ENCODE measurements at regions not wholly inside any gene's neighbourhood (a gene's known extent, or its start where the extent isn't known, plus 50 kb on each side); places are given as distances from the start of the nearest gene placed in this dataset.

GRCh38 chr2:103327966-103328365 lies 566.1 kb downstream of the TMEM182 start:
- TF ChIP-seq, protein P1, sequence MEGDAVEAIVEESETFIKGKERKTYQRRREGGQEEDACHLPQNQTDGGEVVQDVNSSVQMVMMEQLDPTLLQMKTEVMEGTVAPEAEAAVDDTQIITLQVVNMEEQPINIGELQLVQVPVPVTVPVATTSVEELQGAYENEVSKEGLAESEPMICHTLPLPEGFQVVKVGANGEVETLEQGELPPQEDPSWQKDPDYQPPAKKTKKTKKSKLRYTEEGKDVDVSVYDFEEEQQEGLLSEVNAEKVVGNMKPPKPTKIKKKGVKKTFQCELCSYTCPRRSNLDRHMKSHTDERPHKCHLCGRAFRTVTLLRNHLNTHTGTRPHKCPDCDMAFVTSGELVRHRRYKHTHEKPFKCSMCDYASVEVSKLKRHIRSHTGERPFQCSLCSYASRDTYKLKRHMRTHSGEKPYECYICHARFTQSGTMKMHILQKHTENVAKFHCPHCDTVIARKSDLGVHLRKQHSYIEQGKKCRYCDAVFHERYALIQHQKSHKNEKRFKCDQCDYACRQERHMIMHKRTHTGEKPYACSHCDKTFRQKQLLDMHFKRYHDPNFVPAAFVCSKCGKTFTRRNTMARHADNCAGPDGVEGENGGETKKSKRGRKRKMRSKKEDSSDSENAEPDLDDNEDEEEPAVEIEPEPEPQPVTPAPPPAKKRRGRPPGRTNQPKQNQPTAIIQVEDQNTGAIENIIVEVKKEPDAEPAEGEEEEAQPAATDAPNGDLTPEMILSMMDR (IDR thresholded peaks at IDR 0.05; ENCODE audit: low read depth, low read length, missing input control) = no peak
- TF ChIP-seq EGR1 (IDR thresholded peaks at IDR 0.05; ENCODE audit: low read depth in 2 of 2) (no peak), YY1 (IDR thresholded peaks at IDR 0.05) (no peak), JUND (IDR thresholded peaks at IDR 0.05) (no peak), TAF1 (conservative IDR thresholded peaks at IDR 0.05) (no peak), RAD21 (IDR thresholded peaks at IDR 0.05) (no peak), MAX (IDR thresholded peaks at IDR 0.05) (no peak), SP1 (IDR thresholded peaks at IDR 0.05) (no peak), GABPA (IDR thresholded peaks at IDR 0.05 in 1 of 2, conservative IDR thresholded peaks at IDR 0.05 in 1 of 2) (no peak)
- TF ChIP-seq, protein P2, sequence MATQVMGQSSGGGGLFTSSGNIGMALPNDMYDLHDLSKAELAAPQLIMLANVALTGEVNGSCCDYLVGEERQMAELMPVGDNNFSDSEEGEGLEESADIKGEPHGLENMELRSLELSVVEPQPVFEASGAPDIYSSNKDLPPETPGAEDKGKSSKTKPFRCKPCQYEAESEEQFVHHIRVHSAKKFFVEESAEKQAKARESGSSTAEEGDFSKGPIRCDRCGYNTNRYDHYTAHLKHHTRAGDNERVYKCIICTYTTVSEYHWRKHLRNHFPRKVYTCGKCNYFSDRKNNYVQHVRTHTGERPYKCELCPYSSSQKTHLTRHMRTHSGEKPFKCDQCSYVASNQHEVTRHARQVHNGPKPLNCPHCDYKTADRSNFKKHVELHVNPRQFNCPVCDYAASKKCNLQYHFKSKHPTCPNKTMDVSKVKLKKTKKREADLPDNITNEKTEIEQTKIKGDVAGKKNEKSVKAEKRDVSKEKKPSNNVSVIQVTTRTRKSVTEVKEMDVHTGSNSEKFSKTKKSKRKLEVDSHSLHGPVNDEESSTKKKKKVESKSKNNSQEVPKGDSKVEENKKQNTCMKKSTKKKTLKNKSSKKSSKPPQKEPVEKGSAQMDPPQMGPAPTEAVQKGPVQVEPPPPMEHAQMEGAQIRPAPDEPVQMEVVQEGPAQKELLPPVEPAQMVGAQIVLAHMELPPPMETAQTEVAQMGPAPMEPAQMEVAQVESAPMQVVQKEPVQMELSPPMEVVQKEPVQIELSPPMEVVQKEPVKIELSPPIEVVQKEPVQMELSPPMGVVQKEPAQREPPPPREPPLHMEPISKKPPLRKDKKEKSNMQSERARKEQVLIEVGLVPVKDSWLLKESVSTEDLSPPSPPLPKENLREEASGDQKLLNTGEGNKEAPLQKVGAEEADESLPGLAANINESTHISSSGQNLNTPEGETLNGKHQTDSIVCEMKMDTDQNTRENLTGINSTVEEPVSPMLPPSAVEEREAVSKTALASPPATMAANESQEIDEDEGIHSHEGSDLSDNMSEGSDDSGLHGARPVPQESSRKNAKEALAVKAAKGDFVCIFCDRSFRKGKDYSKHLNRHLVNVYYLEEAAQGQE (IDR thresholded peaks at IDR 0.05) = no peak
- TF ChIP-seq, protein P3, sequence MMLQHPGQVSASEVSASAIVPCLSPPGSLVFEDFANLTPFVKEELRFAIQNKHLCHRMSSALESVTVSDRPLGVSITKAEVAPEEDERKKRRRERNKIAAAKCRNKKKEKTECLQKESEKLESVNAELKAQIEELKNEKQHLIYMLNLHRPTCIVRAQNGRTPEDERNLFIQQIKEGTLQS (IDR thresholded peaks at IDR 0.05) = no peak
